LNCaP clone FGC (cell line): ENCODE measurements at regions not wholly inside any gene's neighbourhood (a gene's known extent, or its start where the extent isn't known, plus 50 kb on each side); places are given as distances from the start of the nearest gene placed in this dataset.
"Not testable (repeated sequence)": the region's sequence is repeated elsewhere in the genome, so short reads cannot be mapped to it uniquely, and the experiment has no call there.

Source experiments
- DNase-seq: peaks from one replicate; pipeline ENCODE4 v3.0.0-alpha.2; 2011; ENCODE audit warnings: low read depth
- H3K4me3 ChIP-seq: 2 replicates; pipeline ENCODE4 v1.5.1; 2011; ENCODE audit warnings: mild to moderate bottlenecking, low read depth, low read length, control low read depth
- CTCF ChIP-seq: IDR thresholded peaks from 2 replicates; pipeline ENCODE4 v1.5.1; 2012; ENCODE audit warnings: mild to moderate bottlenecking; ENCODE audit not compliant: control insufficient read depth, insufficient read depth; ENCODE audit errors: extremely low read depth

GRCh38 chr4:123653236-123653635 lies 256.6 kb downstream of the SPRY1 start:
- no peak for DNase-seq
- TF ChIP-seq CTCF = no peak
- H3K4me3 ChIP-seq = no peak overlapping the region

GRCh38 chr4:123656746-123657294 lies 260.2 kb downstream of the SPRY1 start:
- not testable (repeated sequence) for H3K4me3 ChIP-seq, DNase-seq

- not testable (repeated sequence) for DNase-seq, H3K4me3 ChIP-seq
Observed at GRCh38 chr4:123657606-123658005, 261.0 kb downstream of the SPRY1 start.

- no peak for TF ChIP-seq CTCF
- no peak overlapping the region for H3K4me3 ChIP-seq
- DNase-seq = no peak
Observed at GRCh38 chr4:123659262-123659661, 262.7 kb downstream of the SPRY1 start.

- TF ChIP-seq CTCF = peak; percentile 23; the same call in 1 of the 2 replicates
- H3K4me3 ChIP-seq = no peak overlapping the region
- DNase-seq = no peak
Observed at GRCh38 chr4:123659730-123660129, 263.1 kb downstream of the SPRY1 start.

GRCh38 chr4:123661080-123661737 lies 264.6 kb downstream of the SPRY1 start:
- peak; percentile 48 for TF ChIP-seq CTCF
- no peak for DNase-seq
- H3K4me3 ChIP-seq = no peak overlapping the region

- no peak for DNase-seq
- no peak for TF ChIP-seq CTCF
Observed at GRCh38 chr4:123662827-123663226, 266.2 kb downstream of the SPRY1 start.

GRCh38 chr4:123666486-123666885 lies 269.9 kb downstream of the SPRY1 start:
- no peak for DNase-seq
- no peak for TF ChIP-seq CTCF
- no peak overlapping the region for H3K4me3 ChIP-seq

More at GRCh38 chr4:123662827-123663226, 266.2 kb downstream of the SPRY1 start:
- H3K4me3 ChIP-seq = no peak overlapping the region
